ENCODE measurements at regions not wholly inside any gene's neighbourhood (a gene's known extent, or its start where the extent isn't known, plus 50 kb on each side); places are given as distances from the start of the nearest gene placed in this dataset.

DNA sequence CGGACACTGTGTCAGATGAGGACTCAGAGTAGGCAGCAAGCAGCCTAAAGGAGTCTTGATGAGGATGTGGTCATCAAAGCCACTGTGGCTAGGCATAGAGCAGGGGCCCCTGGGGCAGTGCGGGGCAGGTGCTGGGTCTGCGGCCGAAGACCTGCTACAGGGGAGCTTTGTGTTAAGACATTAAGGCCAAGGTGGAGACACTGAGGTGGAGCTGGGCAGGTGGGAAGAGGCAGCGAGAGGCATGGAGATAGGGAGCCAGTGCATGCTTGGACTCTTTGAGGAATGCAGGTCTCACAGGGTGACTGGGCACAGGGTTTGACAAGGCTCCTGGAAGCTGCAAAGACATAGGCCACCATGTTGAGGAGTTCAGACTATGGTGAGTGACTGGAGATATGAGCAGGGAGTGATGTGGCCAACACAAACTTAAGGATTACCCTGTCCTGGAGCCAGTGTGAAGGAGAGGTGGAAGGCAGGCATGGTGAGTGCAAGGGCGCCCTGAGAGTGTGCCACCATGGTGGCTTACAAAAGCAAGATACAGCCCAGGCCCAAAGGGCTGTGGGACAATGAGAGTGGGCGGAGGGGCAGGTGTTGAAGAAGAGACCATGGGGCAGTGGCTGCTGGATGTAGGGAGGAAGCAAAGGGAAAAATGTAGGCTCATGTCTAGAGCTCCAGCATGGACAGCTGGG is 450.9 kb upstream of the HS6ST1 start:
- TF ChIP-seq, protein P1, sequence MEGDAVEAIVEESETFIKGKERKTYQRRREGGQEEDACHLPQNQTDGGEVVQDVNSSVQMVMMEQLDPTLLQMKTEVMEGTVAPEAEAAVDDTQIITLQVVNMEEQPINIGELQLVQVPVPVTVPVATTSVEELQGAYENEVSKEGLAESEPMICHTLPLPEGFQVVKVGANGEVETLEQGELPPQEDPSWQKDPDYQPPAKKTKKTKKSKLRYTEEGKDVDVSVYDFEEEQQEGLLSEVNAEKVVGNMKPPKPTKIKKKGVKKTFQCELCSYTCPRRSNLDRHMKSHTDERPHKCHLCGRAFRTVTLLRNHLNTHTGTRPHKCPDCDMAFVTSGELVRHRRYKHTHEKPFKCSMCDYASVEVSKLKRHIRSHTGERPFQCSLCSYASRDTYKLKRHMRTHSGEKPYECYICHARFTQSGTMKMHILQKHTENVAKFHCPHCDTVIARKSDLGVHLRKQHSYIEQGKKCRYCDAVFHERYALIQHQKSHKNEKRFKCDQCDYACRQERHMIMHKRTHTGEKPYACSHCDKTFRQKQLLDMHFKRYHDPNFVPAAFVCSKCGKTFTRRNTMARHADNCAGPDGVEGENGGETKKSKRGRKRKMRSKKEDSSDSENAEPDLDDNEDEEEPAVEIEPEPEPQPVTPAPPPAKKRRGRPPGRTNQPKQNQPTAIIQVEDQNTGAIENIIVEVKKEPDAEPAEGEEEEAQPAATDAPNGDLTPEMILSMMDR (CRISPR knock-in tag; IDR thresholded peaks at IDR 0.05): no peak
- TF ChIP-seq FOXO1 (CRISPR knock-in tag; IDR thresholded peaks at IDR 0.05): no peak
